ENCODE measurements at regions not wholly inside any gene's neighbourhood (a gene's known extent, or its start where the extent isn't known, plus 50 kb on each side); places are given as distances from the start of the nearest gene placed in this dataset.
A peak's percentile ranks its signal among the peaks of the same experiment; 100 is the strongest.

- TF ChIP-seq, protein P1, sequence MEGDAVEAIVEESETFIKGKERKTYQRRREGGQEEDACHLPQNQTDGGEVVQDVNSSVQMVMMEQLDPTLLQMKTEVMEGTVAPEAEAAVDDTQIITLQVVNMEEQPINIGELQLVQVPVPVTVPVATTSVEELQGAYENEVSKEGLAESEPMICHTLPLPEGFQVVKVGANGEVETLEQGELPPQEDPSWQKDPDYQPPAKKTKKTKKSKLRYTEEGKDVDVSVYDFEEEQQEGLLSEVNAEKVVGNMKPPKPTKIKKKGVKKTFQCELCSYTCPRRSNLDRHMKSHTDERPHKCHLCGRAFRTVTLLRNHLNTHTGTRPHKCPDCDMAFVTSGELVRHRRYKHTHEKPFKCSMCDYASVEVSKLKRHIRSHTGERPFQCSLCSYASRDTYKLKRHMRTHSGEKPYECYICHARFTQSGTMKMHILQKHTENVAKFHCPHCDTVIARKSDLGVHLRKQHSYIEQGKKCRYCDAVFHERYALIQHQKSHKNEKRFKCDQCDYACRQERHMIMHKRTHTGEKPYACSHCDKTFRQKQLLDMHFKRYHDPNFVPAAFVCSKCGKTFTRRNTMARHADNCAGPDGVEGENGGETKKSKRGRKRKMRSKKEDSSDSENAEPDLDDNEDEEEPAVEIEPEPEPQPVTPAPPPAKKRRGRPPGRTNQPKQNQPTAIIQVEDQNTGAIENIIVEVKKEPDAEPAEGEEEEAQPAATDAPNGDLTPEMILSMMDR (IDR thresholded peaks at IDR 0.05; ENCODE audit: extremely low read depth, missing control alignments) = no peak
- DNase-seq (ENCODE audit: low spot score) = no peak
Measured at GRCh38 chr16:56057151-56057550, 134.1 kb upstream of the GNAO1 start.

DNA sequence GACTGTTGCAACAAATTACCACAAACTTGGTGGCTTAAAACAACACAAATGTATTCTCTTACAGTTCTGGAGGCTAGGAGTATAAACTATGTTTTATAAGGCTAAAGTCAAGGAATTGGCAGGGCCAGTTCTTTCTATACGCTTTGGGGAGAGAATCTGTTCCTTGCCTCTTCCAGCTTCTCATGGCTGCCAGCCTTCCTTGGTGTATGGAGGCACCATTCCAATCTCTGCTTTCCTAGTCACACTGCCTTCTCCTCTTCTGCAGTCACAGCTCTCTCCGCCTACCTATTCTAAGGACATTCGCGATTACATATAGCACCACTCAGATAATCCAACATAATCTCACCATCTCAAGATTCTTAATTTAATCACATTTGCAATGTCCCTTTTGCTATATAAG, 140.4 kb upstream of the GNAO1 start:
- TF ChIP-seq, protein P1 (IDR thresholded peaks at IDR 0.05; ENCODE audit: extremely low read depth, missing control alignments) = no peak
- DNase-seq (ENCODE audit: low spot score) = no peak

GRCh38 chr16:56048425-56049105, 142.7 kb upstream of the GNAO1 start:
- TF ChIP-seq, protein P1 (IDR thresholded peaks at IDR 0.05; ENCODE audit: extremely low read depth, missing control alignments) = no peak
- peak; percentile 50 for DNase-seq (ENCODE audit: low spot score)

GRCh38 chr16:56047307-56048234, 143.7 kb upstream of the GNAO1 start:
- TF ChIP-seq, protein P1 (IDR thresholded peaks at IDR 0.05; ENCODE audit: extremely low read depth, missing control alignments) = no peak
- no peak for DNase-seq (ENCODE audit: low spot score)

GRCh38 chr16:56042416-56042815, 148.9 kb upstream of the GNAO1 start:
- DNase-seq (ENCODE audit: low spot score) = no peak

DNA sequence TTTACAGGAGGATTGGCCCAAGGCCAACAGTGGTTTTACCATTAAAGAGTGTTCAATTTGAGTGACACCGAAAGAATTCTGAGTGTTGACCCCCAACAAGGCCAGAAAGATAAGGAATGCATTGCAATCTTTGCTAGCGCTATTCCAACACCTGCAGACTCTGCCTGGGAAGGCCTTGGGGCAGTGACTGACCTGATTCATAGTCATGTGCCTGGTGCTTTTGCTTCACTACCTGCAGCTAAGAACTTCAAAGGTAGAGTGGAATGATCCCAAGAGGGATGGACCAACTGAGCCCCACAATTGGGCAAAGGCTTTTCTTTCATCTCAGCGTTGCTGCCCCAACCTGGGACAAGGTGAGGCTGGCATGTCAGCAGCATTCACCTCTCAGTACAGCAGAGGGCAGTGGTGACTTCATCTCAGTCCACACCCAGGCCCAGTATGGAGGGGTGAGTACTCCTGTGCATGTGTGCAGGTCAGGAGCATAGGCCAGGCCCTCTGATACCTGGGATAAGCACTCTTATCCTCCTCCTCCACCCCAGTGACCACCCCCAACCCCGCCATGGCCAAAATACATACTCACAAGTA, 149.6 kb upstream of the GNAO1 start:
- TF ChIP-seq, protein P1 (IDR thresholded peaks at IDR 0.05; ENCODE audit: extremely low read depth, missing control alignments) = peak; percentile 44
- peak; percentile 29 for DNase-seq (ENCODE audit: low spot score)

More at GRCh38 chr16:56042416-56042815, 148.9 kb upstream of the GNAO1 start:
- TF ChIP-seq, protein P1 (IDR thresholded peaks at IDR 0.05; ENCODE audit: extremely low read depth, missing control alignments) = no peak

All from GM20000 (cell line).